Neural progenitor cell (in vitro differentiated cells): ENCODE measurements at regions not wholly inside any gene's neighbourhood (a gene's known extent, or its start where the extent isn't known, plus 50 kb on each side); places are given as distances from the start of the nearest gene placed in this dataset.

Experiments used
- DNase-seq: peaks from one replicate; pipeline ENCODE4 v3.0.0-alpha.2; 2016; ENCODE audit warnings: low spot score
- H2AFZ ChIP-seq: fragments of 200-600 bp; sonication (generic); replicated peaks from 2 replicates; pipeline ENCODE4 v1.6.1; 2016; ENCODE audit warnings: antibody characterized with exemption
- H3F3A ChIP-seq: fragments of 200-600 bp; sonication (generic); 2 replicates; pipeline ENCODE4 v1.6.1; 2016; ENCODE audit warnings: antibody characterized with exemption, low read depth
- H3K27ac ChIP-seq: fragments of 200-600 bp; sonication (generic); 2 replicates; pipeline ENCODE4 v1.5.1; 2016; ENCODE audit warnings: mild to moderate bottlenecking
- H3K27me3 ChIP-seq: fragments of 200-600 bp; sonication (generic); 2 replicates; pipeline ENCODE4 v1.6.1; 2016; ENCODE audit warnings: mild to moderate bottlenecking, moderate library complexity
- H3K36me3 ChIP-seq: fragments of 200-600 bp; sonication (generic); 2 replicates; pipeline ENCODE4 v1.5.1; 2016
- H3K4me1 ChIP-seq: fragments of 200-600 bp; sonication (generic); 2 replicates; pipeline ENCODE4 v1.6.1; 2016; ENCODE audit warnings: mixed run types
- H3K4me2 ChIP-seq: fragments of 200-600 bp; sonication (generic); 2 replicates; pipeline ENCODE4 v1.6.1; 2016
- H3K4me3 ChIP-seq: fragments of 200-600 bp; sonication (generic); 2 replicates; pipeline ENCODE4 v1.5.1; 2016
- H3K79me2 ChIP-seq: fragments of 200-600 bp; sonication (generic); 2 replicates; pipeline ENCODE4 v1.6.1; 2016; ENCODE audit warnings: low read depth
- H3K9ac ChIP-seq: fragments of 200-600 bp; sonication (generic); 2 replicates; pipeline ENCODE4 v1.6.1; 2016
- H3K9me3 ChIP-seq: fragments of 200-600 bp; sonication (generic); 2 replicates; pipeline ENCODE4 v1.5.1; 2016; ENCODE audit warnings: low read depth
- H4K20me1 ChIP-seq: fragments of 200-600 bp; sonication (generic); 2 replicates; pipeline ENCODE4 v1.6.1; 2016; ENCODE audit warnings: low read depth
- H3K27ac Mint-ChIP-seq: 3 replicates; pipeline ENCODE4 v1.8.0; 2021; ENCODE audit warnings: mixed read lengths
- H3K27me3 Mint-ChIP-seq: 2 replicates; pipeline ENCODE4 v1.8.0; 2022; ENCODE audit warnings: low read depth, mild to moderate bottlenecking, inconsistent platforms, moderate library complexity, mixed read lengths; ENCODE audit not compliant: insufficient read depth
- H3K36me3 Mint-ChIP-seq: 3 replicates; pipeline ENCODE4 v1.8.0; 2021; ENCODE audit warnings: mixed read lengths
- H3K4me1 Mint-ChIP-seq: 3 replicates; pipeline ENCODE4 v1.8.0; 2021; ENCODE audit warnings: mixed read lengths
- H3K4me3 Mint-ChIP-seq: 3 replicates; pipeline ENCODE4 v1.8.0; 2021; ENCODE audit warnings: mild to moderate bottlenecking, moderate library complexity, mixed read lengths
- H3K9me3 Mint-ChIP-seq: 3 replicates; pipeline ENCODE4 v1.8.0; 2020; ENCODE audit warnings: mixed read lengths
- CTCF ChIP-seq: fragments of 200-600 bp; sonication (generic); IDR thresholded peaks from 2 replicates; pipeline ENCODE4 v1.5.1; 2017; ENCODE audit warnings: antibody characterized with exemption, mild to moderate bottlenecking
- EZH2 ChIP-seq: fragments of 200-600 bp; sonication (generic); IDR thresholded peaks from 2 replicates; pipeline ENCODE4 v1.6.1; 2017; ENCODE audit warnings: antibody characterized with exemption, mild to moderate bottlenecking, moderate library complexity
- EZH2phosphoT487 ChIP-seq: fragments of 200-600 bp; sonication (generic); IDR thresholded peaks from 2 replicates; pipeline ENCODE4 v1.6.1; 2017; ENCODE audit warnings: antibody characterized with exemption

DNA sequence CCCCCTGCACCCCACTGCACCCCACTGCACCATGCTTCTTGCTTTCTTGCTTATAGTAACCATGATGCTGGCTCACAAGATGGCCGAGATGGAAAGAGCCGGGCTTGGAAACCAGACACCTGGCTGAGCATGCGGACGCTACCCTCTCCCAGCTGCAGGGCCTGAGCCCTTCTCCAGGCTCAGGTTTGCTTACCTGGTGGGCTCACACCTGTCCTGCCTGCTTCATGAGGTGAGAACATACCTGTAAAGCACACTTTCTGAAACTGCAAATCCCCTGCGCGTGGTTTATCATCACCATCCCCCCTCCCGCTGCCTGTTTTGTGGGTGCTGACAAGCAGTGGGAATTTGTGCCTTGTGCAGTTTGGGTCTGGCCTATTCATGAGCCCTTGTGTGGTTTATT is 302.7 kb downstream of the GLRX3 start:
- no peaks in the 10 kb centered on the region for H3K9me3 ChIP-seq
- peaks cover 6% of the 10 kb centered on the region for H3K9me3 Mint-ChIP-seq
- no peak overlapping the region for H3K4me3 ChIP-seq
- no peaks in the 10 kb centered on the region for H3K4me1 ChIP-seq
- no peak for TF ChIP-seq CTCF
- TF ChIP-seq EZH2 = no peak
- no peak for TF ChIP-seq EZH2phosphoT487
- H3K79me2 ChIP-seq = no peaks in the 10 kb centered on the region
- H3K4me1 Mint-ChIP-seq = no peaks in the 10 kb centered on the region
- DNase-seq = no peak
- no peak overlapping the region for H2AFZ ChIP-seq
- H3F3A ChIP-seq = no peaks in the 10 kb centered on the region
- H4K20me1 ChIP-seq = no peaks in the 10 kb centered on the region
- H3K27ac ChIP-seq = no peak overlapping the region
- H3K4me3 Mint-ChIP-seq = no peak overlapping the region
- no peaks in the 10 kb centered on the region for H3K27me3 ChIP-seq
- no peak overlapping the region for H3K27ac Mint-ChIP-seq
- no peaks in the 10 kb centered on the region for H3K36me3 Mint-ChIP-seq
- peaks cover 18% of the 10 kb centered on the region for H3K27me3 Mint-ChIP-seq
- no peaks in the 10 kb centered on the region for H3K36me3 ChIP-seq
- H3K4me2 ChIP-seq = no peak overlapping the region
- H3K9ac ChIP-seq = no peak overlapping the region

DNA sequence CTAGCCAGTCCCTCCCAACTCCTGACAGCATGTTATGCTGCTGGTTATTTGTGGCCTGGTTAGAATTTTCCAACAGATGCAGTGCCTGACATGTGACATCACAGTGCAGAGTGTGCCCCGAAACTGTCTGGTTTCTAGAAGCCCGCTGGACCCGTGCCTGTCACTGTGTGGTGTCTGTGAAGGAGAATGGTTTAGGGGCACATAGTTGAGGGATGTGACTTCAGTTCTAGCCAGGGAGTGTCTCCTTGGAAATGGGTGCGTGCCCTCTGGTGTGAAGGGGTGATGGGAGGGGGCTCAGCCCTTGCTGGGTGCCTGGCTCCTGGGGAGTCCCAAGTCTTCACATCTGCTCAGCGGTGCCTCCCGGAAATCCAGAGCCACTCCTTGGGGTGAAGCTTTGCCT is 303.6 kb downstream of the GLRX3 start:
- no peak overlapping the region for H3K27ac ChIP-seq
- peaks cover 18% of the 10 kb centered on the region for H3K27me3 Mint-ChIP-seq
- H3K36me3 ChIP-seq = no peaks in the 10 kb centered on the region
- H3K4me3 Mint-ChIP-seq = no peak overlapping the region
- H4K20me1 ChIP-seq = no peaks in the 10 kb centered on the region
- H3K36me3 Mint-ChIP-seq = no peaks in the 10 kb centered on the region
- no peaks in the 10 kb centered on the region for H3K9me3 ChIP-seq
- DNase-seq = no peak
- no peaks in the 10 kb centered on the region for H3K4me1 Mint-ChIP-seq
- no peak overlapping the region for H3K9ac ChIP-seq
- H3K79me2 ChIP-seq = no peaks in the 10 kb centered on the region
- H3K27me3 ChIP-seq = no peaks in the 10 kb centered on the region
- no peaks in the 10 kb centered on the region for H3F3A ChIP-seq
- H3K4me3 ChIP-seq = no peak overlapping the region
- no peaks in the 10 kb centered on the region for H3K4me1 ChIP-seq
- H3K9me3 Mint-ChIP-seq = peaks cover 6% of the 10 kb centered on the region
- no peak for TF ChIP-seq EZH2
- no peak for TF ChIP-seq CTCF
- TF ChIP-seq EZH2phosphoT487 = no peak
- no peak overlapping the region for H2AFZ ChIP-seq
- H3K27ac Mint-ChIP-seq = no peak overlapping the region
- no peak overlapping the region for H3K4me2 ChIP-seq

GRCh38 chr10:130440494-130440893 is 304.3 kb downstream of the GLRX3 start:
- H3K79me2 ChIP-seq = no peaks in the 10 kb centered on the region
- no peaks in the 10 kb centered on the region for H3F3A ChIP-seq
- no peaks in the 10 kb centered on the region for H4K20me1 ChIP-seq
- Mint-ChIP-seq H3K36me3 (no peaks in the 10 kb centered on the region), H3K4me1 (no peaks in the 10 kb centered on the region), H3K27me3 (peaks cover 18% of the 10 kb centered on the region), H3K27ac (no peak overlapping the region), H3K9me3 (peaks cover 6% of the 10 kb centered on the region), H3K4me3 (no peak overlapping the region)
- H3K4me1 ChIP-seq = no peaks in the 10 kb centered on the region
- H3K4me3 ChIP-seq = no peak overlapping the region
- H3K36me3 ChIP-seq = no peaks in the 10 kb centered on the region
- TF ChIP-seq EZH2phosphoT487 (no peak), CTCF (no peak), EZH2 (no peak)
- H2AFZ ChIP-seq = no peak overlapping the region
- no peak overlapping the region for H3K4me2 ChIP-seq
- no peak for DNase-seq
- H3K27ac ChIP-seq = no peak overlapping the region
- H3K9ac ChIP-seq = no peak overlapping the region
- no peaks in the 10 kb centered on the region for H3K27me3 ChIP-seq
- no peaks in the 10 kb centered on the region for H3K9me3 ChIP-seq

- H3K9me3 ChIP-seq = no peaks in the 10 kb centered on the region
- no peaks in the 10 kb centered on the region for H3K36me3 ChIP-seq
- TF ChIP-seq EZH2phosphoT487 (no peak), CTCF (no peak), EZH2 (no peak)
- Mint-ChIP-seq H3K4me1 (no peaks in the 10 kb centered on the region), H3K36me3 (no peaks in the 10 kb centered on the region), H3K27ac (no peak overlapping the region), H3K27me3 (peaks cover 16% of the 10 kb centered on the region), H3K4me3 (no peak overlapping the region), H3K9me3 (peaks cover 3% of the 10 kb centered on the region)
- H3K4me2 ChIP-seq = no peak overlapping the region
- no peaks in the 10 kb centered on the region for H3F3A ChIP-seq
- no peaks in the 10 kb centered on the region for H4K20me1 ChIP-seq
- no peak for DNase-seq
- no peak overlapping the region for H3K4me3 ChIP-seq
- no peaks in the 10 kb centered on the region for H3K27me3 ChIP-seq
- H3K79me2 ChIP-seq = no peaks in the 10 kb centered on the region
- H2AFZ ChIP-seq = no peak overlapping the region
- H3K4me1 ChIP-seq = no peaks in the 10 kb centered on the region
- no peak overlapping the region for H3K9ac ChIP-seq
- H3K27ac ChIP-seq = no peak overlapping the region
These were observed 304.8 kb downstream of the GLRX3 start for GRCh38 chr10:130440971-130441370.
